Transverse colon (tissue), 4 donors: ENCODE measurements at regions not wholly inside any gene's neighbourhood (a gene's known extent, or its start where the extent isn't known, plus 50 kb on each side); places are given as distances from the start of the nearest gene placed in this dataset.
"Not testable (repeated sequence)": the region's sequence is repeated elsewhere in the genome, so short reads cannot be mapped to it uniquely, and the experiment has no call there.

Source experiments
- DNase-seq: peaks from one replicate; pipeline ENCODE4 v3.0.0-alpha.2; 2019
- H3K27ac ChIP-seq, 4 donors: fragments of 200-600 bp; sonication (generic); 2 replicates each; pipeline ENCODE4 v1.5.1; 2016 to 2018; ENCODE audit warnings: inconsistent platforms in 4 of 4
- H3K27me3 ChIP-seq: fragments of 200-600 bp; sonication (generic); 2 replicates; pipeline ENCODE4 v1.5.1; 2017; ENCODE audit warnings: inconsistent platforms
- H3K36me3 ChIP-seq, 4 donors: fragments of 200-600 bp; sonication (generic); 2 replicates each; pipeline ENCODE4 v1.5.1; 2017 to 2019; ENCODE audit warnings: inconsistent platforms in 4 of 4
- H3K4me1 ChIP-seq, 4 donors: fragments of 200-600 bp; sonication (generic); 2 replicates each; pipeline ENCODE4 v1.5.1; 2017 to 2020; ENCODE audit warnings: inconsistent platforms in 4 of 4
- H3K4me3 ChIP-seq, 4 donors: fragments of 200-600 bp; sonication (generic); 1 replicate in 1 of 4; 2 replicates in 3 of 4; pipeline versions ENCODE4 v1.5.1 to v1.6.1; 2017 to 2019; ENCODE audit warnings: inconsistent platforms in 4 of 4
- H3K9me3 ChIP-seq, 2 donors: fragments of 200-600 bp; sonication (generic); 2 replicates each; pipeline ENCODE4 v1.5.1; 2017 to 2019; ENCODE audit warnings: inconsistent platforms in 2 of 2
- EP300 ChIP-seq: sonication (generic); formaldehyde crosslinking; IDR thresholded peaks from one replicate; pipeline ENCODE4 v1.6.1; 2017; ENCODE audit warnings: antibody characterized with exemption, low read depth
- POLR2A ChIP-seq: fragments of 450-650 bp; IDR thresholded peaks from one replicate; pipeline ENCODE4 v1.6.1; 2016; ENCODE audit warnings: antibody characterized with exemption, mild to moderate bottlenecking, moderate library complexity
- POLR2AphosphoS5 ChIP-seq, 3 donors: sonication (generic); formaldehyde crosslinking; IDR thresholded peaks; one replicate each; pipeline ENCODE4 v1.6.1; 2016; ENCODE audit warnings: antibody characterized with exemption in 3 of 3
- WGBS, 2 donors: methylation state at CpG; one replicate each; pipeline ENCODE4 v1.1.5; 2018; ENCODE audit warnings: low coverage in 1 of 2; 5-methylcytosine and 5-hydroxymethylcytosine counted together
- in situ Hi-C, 4 donors: fragments of 200-750 bp; cut with MboI; loops; one replicate each; pipeline versions ENCODE4 v1.15.0 to v1.15.1; 2017; ENCODE audit warnings: low sequenced_read_pairs in 3 of 4, low pct_ligation_motif_present in 1 of 4, low pct_unique_long_range_greater_than_20kb in 1 of 4
- intact Hi-C: fragments of 100-400 bp; cut with DNase I; formaldehyde crosslinking; loops from one replicate; pipeline ENCODE4 v1.15.1; 2023; ENCODE audit warnings: low total_unique reads
- TF ChIP-seq, protein P1 (sequence below), 5 experiments: fragments of 200-600 bp in 3 of 5; fragments of 450-650 bp in 2 of 5; sonication (generic) in 3 of 5; IDR thresholded peaks; 1 replicate in 2 of 5; 2 replicates in 3 of 5; pipeline ENCODE4 v1.5.1; 2016 to 2017; ENCODE audit warnings: antibody characterized with exemption in 5 of 5, inconsistent platforms in 3 of 5, mild to moderate bottlenecking in 2 of 5, moderate library complexity in 1 of 5

DNA sequence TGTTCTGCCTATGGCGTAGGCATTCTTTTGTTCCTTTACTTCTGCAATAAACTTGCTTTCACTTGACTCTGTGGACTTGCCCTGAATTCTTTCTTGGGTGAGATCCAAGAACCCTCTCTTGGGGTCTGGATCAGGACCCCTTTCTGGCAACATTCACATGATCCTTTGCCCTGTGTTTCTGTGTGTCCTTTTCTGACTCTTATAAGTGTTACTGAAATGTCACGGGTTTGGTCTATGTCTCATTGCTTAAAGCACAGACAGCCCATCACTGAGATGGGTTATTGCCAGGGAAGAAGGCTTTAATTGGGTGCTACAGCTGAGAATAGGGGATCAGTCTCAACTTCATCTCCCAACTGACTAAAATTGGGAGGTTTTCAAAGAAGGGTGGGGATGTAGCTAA is 110.9 kb upstream of the XPO1 start:
- Histone ChIP-seq H3K4me1 (no peaks in the 10 kb centered on the region), H3K36me3 (no peaks in the 10 kb centered on the region), H3K27ac (no peak overlapping the region), H3K4me3 (no peak overlapping the region), H3K27me3 (no peaks in the 10 kb centered on the region), H3K9me3 (no peaks in the 10 kb centered on the region)
- no peak for TF ChIP-seq POLR2A
- TF ChIP-seq, protein P1, sequence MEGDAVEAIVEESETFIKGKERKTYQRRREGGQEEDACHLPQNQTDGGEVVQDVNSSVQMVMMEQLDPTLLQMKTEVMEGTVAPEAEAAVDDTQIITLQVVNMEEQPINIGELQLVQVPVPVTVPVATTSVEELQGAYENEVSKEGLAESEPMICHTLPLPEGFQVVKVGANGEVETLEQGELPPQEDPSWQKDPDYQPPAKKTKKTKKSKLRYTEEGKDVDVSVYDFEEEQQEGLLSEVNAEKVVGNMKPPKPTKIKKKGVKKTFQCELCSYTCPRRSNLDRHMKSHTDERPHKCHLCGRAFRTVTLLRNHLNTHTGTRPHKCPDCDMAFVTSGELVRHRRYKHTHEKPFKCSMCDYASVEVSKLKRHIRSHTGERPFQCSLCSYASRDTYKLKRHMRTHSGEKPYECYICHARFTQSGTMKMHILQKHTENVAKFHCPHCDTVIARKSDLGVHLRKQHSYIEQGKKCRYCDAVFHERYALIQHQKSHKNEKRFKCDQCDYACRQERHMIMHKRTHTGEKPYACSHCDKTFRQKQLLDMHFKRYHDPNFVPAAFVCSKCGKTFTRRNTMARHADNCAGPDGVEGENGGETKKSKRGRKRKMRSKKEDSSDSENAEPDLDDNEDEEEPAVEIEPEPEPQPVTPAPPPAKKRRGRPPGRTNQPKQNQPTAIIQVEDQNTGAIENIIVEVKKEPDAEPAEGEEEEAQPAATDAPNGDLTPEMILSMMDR (IDR thresholded peaks at IDR 0.05): no peak
- TF ChIP-seq POLR2AphosphoS5 (IDR thresholded peaks at IDR 0.05): no peak
- no peak for TF ChIP-seq EP300
- 87 to 100% methylated on average over 1 to 2 of the region's 2 CpGs for WGBS, 2 donors
- DNase-seq: no peak
- intact Hi-C loops (no loop called here), in situ Hi-C loops (no loop called here)

DNA sequence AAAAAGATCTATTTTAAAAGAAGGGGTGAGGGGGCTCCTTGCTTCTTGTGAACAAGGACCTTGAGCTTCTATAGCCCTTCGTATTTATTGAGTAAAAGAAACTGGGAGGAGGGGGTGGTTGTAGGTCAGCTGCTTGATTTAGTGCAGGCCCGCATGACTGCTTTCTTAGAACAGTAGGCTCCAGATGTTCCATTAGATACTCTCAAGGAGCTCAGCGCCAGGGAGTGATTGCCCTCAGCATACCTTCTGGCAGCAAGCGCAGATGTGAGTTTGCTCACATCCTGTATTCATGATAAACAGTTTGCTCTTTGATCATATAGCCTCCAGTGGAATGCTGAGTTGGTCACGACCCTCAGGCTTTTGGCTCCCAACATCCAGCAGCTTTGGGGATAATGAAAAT is 108.9 kb upstream of the XPO1 start:
- H3K9me3 ChIP-seq: no peaks in the 10 kb centered on the region
- TF ChIP-seq, protein P1 (IDR thresholded peaks at IDR 0.05): no peak
- TF ChIP-seq EP300: no peak
- TF ChIP-seq POLR2AphosphoS5 (IDR thresholded peaks at IDR 0.05): no peak
- TF ChIP-seq POLR2A: no peak
- in situ Hi-C loops: no loop called here
- 85 to 93% methylated on average over 3 to 5 of the region's 5 CpGs for WGBS, 2 donors
- H3K4me3 ChIP-seq: no peak overlapping the region
- H3K27me3 ChIP-seq: no peaks in the 10 kb centered on the region
- intact Hi-C loops: no loop called here
- no peaks in the 10 kb centered on the region for H3K4me1 ChIP-seq
- no peak for DNase-seq
- no peaks in the 10 kb centered on the region for H3K36me3 ChIP-seq
- H3K27ac ChIP-seq: no peak overlapping the region

DNA sequence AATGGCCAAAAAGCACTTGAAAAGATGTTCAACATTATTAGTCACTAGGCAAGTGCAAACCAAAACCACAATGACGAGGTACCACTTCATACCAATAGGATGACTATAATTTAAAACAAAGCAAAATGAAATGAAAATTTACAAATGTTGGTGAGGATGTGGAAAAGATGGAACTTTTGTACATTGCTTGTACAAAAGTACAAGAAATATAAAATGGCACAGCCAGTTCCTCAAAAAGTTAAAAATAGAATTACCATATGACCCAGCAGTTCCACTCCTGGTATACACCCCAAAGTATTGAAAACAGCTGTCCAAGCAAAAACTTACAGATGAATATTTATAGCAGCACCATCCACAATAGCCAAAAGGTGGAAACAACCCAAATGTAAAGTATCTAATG is 107.8 kb upstream of the XPO1 start:
- Histone ChIP-seq H3K9me3 (no peaks in the 10 kb centered on the region), H3K36me3 (no peaks in the 10 kb centered on the region), H3K4me3 (no peak overlapping the region), H3K27me3 (no peaks in the 10 kb centered on the region), H3K4me1 (no peaks in the 10 kb centered on the region), H3K27ac (no peak overlapping the region)
- DNase-seq: no peak
- intact Hi-C loops: no loop called here
- TF ChIP-seq POLR2A (no peak), EP300 (no peak)
- in situ Hi-C loops: no loop called here
- 71 to 86% methylated on average over 1 of the region's 1 CpG for WGBS, 2 donors

DNA sequence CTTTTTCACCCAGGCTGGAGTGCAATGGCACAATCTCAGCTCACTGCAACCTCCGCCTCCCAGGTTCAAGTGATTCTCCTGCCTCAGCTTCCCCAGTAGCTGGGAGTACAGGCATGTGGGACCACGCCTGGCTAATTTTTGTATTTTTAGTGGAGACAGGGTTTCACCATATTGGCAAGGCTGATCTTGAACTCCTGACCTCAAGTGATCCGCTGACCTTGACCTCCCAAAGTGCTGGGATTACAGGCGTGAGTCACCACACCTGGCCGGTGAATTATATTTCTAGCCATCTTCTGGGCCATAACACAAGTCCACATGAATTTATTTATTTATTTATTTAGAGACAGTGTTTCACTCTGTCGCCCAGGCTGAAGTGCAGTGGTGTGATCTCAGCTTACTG is 105.0 kb upstream of the XPO1 start:
- H3K4me1 ChIP-seq, H3K4me3 ChIP-seq, in situ Hi-C loops, H3K27ac ChIP-seq, DNase-seq, H3K27me3 ChIP-seq, intact Hi-C loops, H3K9me3 ChIP-seq, H3K36me3 ChIP-seq: not testable (repeated sequence)
- WGBS, 2 donors: 96% methylated on average over 6 of the region's 6 CpGs; no CpG with 5 or more reads in 1 of the 2 donors

DNA sequence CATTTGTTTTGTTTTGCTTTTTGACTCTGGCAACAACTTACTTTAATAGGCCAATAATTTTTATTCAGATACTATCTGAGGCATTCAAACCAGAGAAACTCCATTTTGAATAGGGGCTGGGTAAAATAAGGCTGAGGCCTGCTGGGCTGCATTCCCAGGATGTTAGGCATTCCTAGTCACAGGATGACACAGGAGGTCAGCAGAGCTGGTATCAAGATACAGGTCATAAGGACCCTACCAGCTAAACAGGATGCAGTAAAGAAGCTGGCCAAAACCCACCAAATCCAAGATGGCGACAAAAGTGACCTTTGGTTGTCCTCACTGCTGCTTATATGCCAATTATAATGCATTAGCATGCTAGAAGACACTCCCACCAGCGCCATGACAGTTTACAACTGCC is 102.2 kb upstream of the XPO1 start:
- no peak for DNase-seq
- no peak for TF ChIP-seq POLR2AphosphoS5 (IDR thresholded peaks at IDR 0.05)
- TF ChIP-seq, protein P1 (IDR thresholded peaks at IDR 0.05): no peak
- no peak for TF ChIP-seq POLR2A
- no peak for TF ChIP-seq EP300
- Histone ChIP-seq H3K9me3 (no peaks in the 10 kb centered on the region), H3K36me3 (no peaks in the 10 kb centered on the region), H3K4me3 (no peak overlapping the region), H3K27me3 (no peaks in the 10 kb centered on the region), H3K4me1 (no peaks in the 10 kb centered on the region), H3K27ac (no peak overlapping the region)
- intact Hi-C loops (no loop called here), in situ Hi-C loops (no loop called here)
- 97 to 100% methylated on average over 2 of the region's 2 CpGs for WGBS, 2 donors
